Progenitor cell of endocrine pancreas (in vitro differentiated cells): ENCODE measurements at regions not wholly inside any gene's neighbourhood (a gene's known extent, or its start where the extent isn't known, plus 50 kb on each side); places are given as distances from the start of the nearest gene placed in this dataset.
"Not testable (repeated sequence)": the region's sequence is repeated elsewhere in the genome, so short reads cannot be mapped to it uniquely, and the experiment has no call there.

ENCODE experiments used
- DNase-seq: peaks from one replicate; pipeline ENCODE4 v3.0.0; 2021; ENCODE audit warnings: low spot score; ENCODE audit not compliant: unreplicated experiment
- H3K27ac Mint-ChIP-seq: 2 replicates; pipeline ENCODE4 v1.8.0; 2021; ENCODE audit warnings: mild to moderate bottlenecking, moderate library complexity, mixed read lengths
- H3K27me3 Mint-ChIP-seq: 2 replicates; pipeline ENCODE4 v1.8.0; 2021; ENCODE audit warnings: mixed read lengths
- H3K36me3 Mint-ChIP-seq: 2 replicates; pipeline ENCODE4 v1.8.0; 2022; ENCODE audit warnings: mixed read lengths; ENCODE audit not compliant: insufficient read depth
- H3K4me1 Mint-ChIP-seq: 2 replicates; pipeline ENCODE4 v1.8.0; 2021; ENCODE audit warnings: low read depth, mixed read lengths
- H3K4me3 Mint-ChIP-seq: 2 replicates; pipeline ENCODE4 v1.8.0; 2021; ENCODE audit warnings: low read depth, mild to moderate bottlenecking, moderate library complexity, mixed read lengths
- H3K9me3 Mint-ChIP-seq: 2 replicates; pipeline ENCODE4 v1.8.0; 2021; ENCODE audit warnings: low read depth, mixed read lengths
- CTCF ChIP-seq: fragments of 200-600 bp; sonication (generic); IDR thresholded peaks from one replicate; pipeline ENCODE4 v1.5.0; 2021; ENCODE audit warnings: antibody characterized with exemption, mild to moderate bottlenecking; ENCODE audit not compliant: unreplicated experiment

- Mint-ChIP-seq H3K4me1 (peaks cover 1% of the 10 kb centered on the region), H3K36me3 (no peaks in the 10 kb centered on the region), H3K27ac (no peak overlapping the region), H3K27me3 (no peaks in the 10 kb centered on the region), H3K9me3 (no peaks in the 10 kb centered on the region), H3K4me3 (no peak overlapping the region)
- no peak for TF ChIP-seq CTCF
- DNase-seq: no peak
These were observed 652.0 kb upstream of the NECTIN3 start for GRCh38 chr3:110419601-110420000.

- DNase-seq: no peak
- no peaks in the 10 kb centered on the region for H3K36me3 Mint-ChIP-seq
- no peak overlapping the region for H3K27ac Mint-ChIP-seq
- no peak for TF ChIP-seq CTCF
- no peaks in the 10 kb centered on the region for H3K27me3 Mint-ChIP-seq
- H3K9me3 Mint-ChIP-seq: no peaks in the 10 kb centered on the region
- H3K4me3 Mint-ChIP-seq: no peak overlapping the region
- H3K4me1 Mint-ChIP-seq: peaks cover 1% of the 10 kb centered on the region
These were observed 651.4 kb upstream of the NECTIN3 start for GRCh38 chr3:110420158-110420641.

- Mint-ChIP-seq H3K4me3 (no peak overlapping the region), H3K27ac (no peak overlapping the region), H3K27me3 (no peaks in the 10 kb centered on the region), H3K36me3 (no peaks in the 10 kb centered on the region), H3K4me1 (peaks cover 1% of the 10 kb centered on the region), H3K9me3 (no peaks in the 10 kb centered on the region)
- no peak for DNase-seq
- TF ChIP-seq CTCF: no peak
These were observed 648.3 kb upstream of the NECTIN3 start for GRCh38 chr3:110423276-110423675.

GRCh38 chr3:110430146-110430545 is 641.5 kb upstream of the NECTIN3 start:
- Mint-ChIP-seq H3K4me1 (no peaks in the 10 kb centered on the region), H3K27me3 (no peaks in the 10 kb centered on the region), H3K9me3 (no peaks in the 10 kb centered on the region), H3K36me3 (no peaks in the 10 kb centered on the region), H3K4me3 (no peak overlapping the region), H3K27ac (no peak overlapping the region)
- no peak for TF ChIP-seq CTCF
- no peak for DNase-seq

- no peak for DNase-seq
- Mint-ChIP-seq H3K4me3 (no peak overlapping the region), H3K9me3 (peaks cover 5% of the 10 kb centered on the region), H3K36me3 (no peaks in the 10 kb centered on the region), H3K27me3 (no peaks in the 10 kb centered on the region), H3K27ac (no peak overlapping the region), H3K4me1 (no peaks in the 10 kb centered on the region)
- TF ChIP-seq CTCF: no peak
These were observed 635.4 kb upstream of the NECTIN3 start for GRCh38 chr3:110436209-110436608.

- not testable (repeated sequence) for H3K9me3 Mint-ChIP-seq, H3K27me3 Mint-ChIP-seq, H3K4me1 Mint-ChIP-seq, DNase-seq, H3K27ac Mint-ChIP-seq, H3K36me3 Mint-ChIP-seq, H3K4me3 Mint-ChIP-seq
These were observed 631.5 kb upstream of the NECTIN3 start for GRCh38 chr3:110440066-110440653.
